CD14-positive monocyte (primary cell): ENCODE measurements at regions not wholly inside any gene's neighbourhood (a gene's known extent, or its start where the extent isn't known, plus 50 kb on each side); places are given as distances from the start of the nearest gene placed in this dataset.

Experiments
- DNase-seq, 3 donors: peaks; one replicate each; pipeline ENCODE4 v3.0.0-alpha.2; 2011 to 2022
- H2AFZ ChIP-seq: 2 replicates; pipeline ENCODE4 v1.6.0; 2012; ENCODE audit warnings: mild to moderate bottlenecking, low read depth, low read length, inconsistent platforms; ENCODE audit not compliant: insufficient read depth, poor library complexity, severe bottlenecking
- H3K27ac ChIP-seq, 2 donors: 1 replicate in 1 of 2; 2 replicates in 1 of 2; pipeline ENCODE4 v1.5.1; 2012 to 2013; ENCODE audit warnings: low read length in 2 of 2, control low read depth in 1 of 2, inconsistent platforms in 1 of 2, low read depth in 1 of 2, mild to moderate bottlenecking in 1 of 2
- H3K27me3 ChIP-seq, 2 donors: one replicate each; pipeline versions ENCODE4 v1.6.0 to v1.6.1; 2011 to 2013; ENCODE audit warnings: low read length in 2 of 2; ENCODE audit not compliant: control insufficient read depth in 2 of 2, insufficient read depth in 2 of 2
- H3K36me3 ChIP-seq, 2 donors: replicated peaks in 1 of 2; 1 replicate in 1 of 2; 2 replicates in 1 of 2; pipeline versions ENCODE4 v1.5.1 to v1.6.1; 2012 to 2013; ENCODE audit warnings: low read length in 2 of 2, control low read depth in 1 of 2, inconsistent platforms in 1 of 2, mild to moderate bottlenecking in 1 of 2; ENCODE audit not compliant: insufficient read depth in 2 of 2, control insufficient read depth in 1 of 2
- H3K4me1 ChIP-seq, 2 donors: 1 replicate in 1 of 2; 2 replicates in 1 of 2; pipeline versions ENCODE4 v1.5.1 to v1.6.1; 2012 to 2013; ENCODE audit warnings: low read length in 2 of 2, control low read depth in 1 of 2, inconsistent platforms in 1 of 2, mild to moderate bottlenecking in 1 of 2, moderate library complexity in 1 of 2; ENCODE audit not compliant: insufficient read depth in 2 of 2, control insufficient read depth in 1 of 2
- H3K4me2 ChIP-seq: replicated peaks from 2 replicates; pipeline ENCODE3; 2012; ENCODE audit warnings: low read length, moderate library complexity, mild to moderate bottlenecking; ENCODE audit not compliant: poor library complexity, severe bottlenecking; ENCODE audit errors: extremely low read depth
- H3K4me3 ChIP-seq, 3 experiments: fragments of 200-600 bp in 1 of 3; sonication (generic) in 1 of 3; replicated peaks in 1 of 3; 1 replicate in 2 of 3; 2 replicates in 1 of 3; pipeline ENCODE4 v1.5.1; 2011 to 2013; ENCODE audit warnings: low read length in 3 of 3, mild to moderate bottlenecking in 3 of 3, control low read depth in 2 of 3, low read depth in 2 of 3, inconsistent platforms in 1 of 3, moderate library complexity in 1 of 3
- H3K79me2 ChIP-seq: 2 replicates; pipeline ENCODE4 v1.6.0; 2012; ENCODE audit warnings: mild to moderate bottlenecking, control low read depth, inconsistent platforms, low read length, moderate library complexity; ENCODE audit not compliant: insufficient read depth
- H3K9ac ChIP-seq: 2 replicates; pipeline ENCODE4 v1.6.0; 2017; ENCODE audit warnings: low read length, mild to moderate bottlenecking; ENCODE audit not compliant: insufficient read depth, poor library complexity, severe bottlenecking
- H3K9me3 ChIP-seq, 2 donors: replicated peaks in 1 of 2; 1 replicate in 1 of 2; 2 replicates in 1 of 2; pipeline versions ENCODE4 v1.5.1 to v1.6.1; 2012 to 2013; ENCODE audit warnings: low read length in 2 of 2, control low read depth in 1 of 2; ENCODE audit not compliant: control insufficient read depth in 1 of 2, insufficient read depth in 1 of 2
- H4K20me1 ChIP-seq: 2 replicates; pipeline ENCODE4 v1.6.0; 2012; ENCODE audit warnings: mild to moderate bottlenecking, low read length, control low read depth, moderate library complexity; ENCODE audit not compliant: insufficient read depth
- H3K27ac Mint-ChIP-seq, 7 donors: one replicate each; pipeline ENCODE4 v1.8.0; 2020; ENCODE audit warnings: mild to moderate bottlenecking in 7 of 7, mixed read lengths in 7 of 7, moderate library complexity in 6 of 7, inconsistent platforms in 2 of 7
- H3K27me3 Mint-ChIP-seq, 3 donors: one replicate each; pipeline ENCODE4 v1.8.0; 2021 to 2022; ENCODE audit warnings: low read depth in 3 of 3, mild to moderate bottlenecking in 3 of 3, mixed read lengths in 3 of 3, moderate library complexity in 3 of 3, inconsistent platforms in 1 of 3
- H3K36me3 Mint-ChIP-seq, 2 donors: one replicate each; pipeline ENCODE4 v1.8.0; 2020; ENCODE audit warnings: mixed read lengths in 2 of 2, inconsistent platforms in 1 of 2, mild to moderate bottlenecking in 1 of 2
- H3K4me1 Mint-ChIP-seq: one replicate; pipeline ENCODE4 v1.8.0; 2020; ENCODE audit warnings: mild to moderate bottlenecking, mixed read lengths
- H3K4me3 Mint-ChIP-seq, 2 donors: one replicate each; pipeline ENCODE4 v1.8.0; 2020; ENCODE audit warnings: mild to moderate bottlenecking in 2 of 2, mixed read lengths in 2 of 2, moderate library complexity in 1 of 2
- H3K9me3 Mint-ChIP-seq, 7 donors: one replicate each; pipeline ENCODE4 v1.8.0; 2020 to 2022; ENCODE audit warnings: mixed read lengths in 7 of 7, mild to moderate bottlenecking in 6 of 7, moderate library complexity in 6 of 7, inconsistent platforms in 2 of 7
- CTCF ChIP-seq: fragments of 200-600 bp; IDR thresholded peaks from one replicate; pipeline ENCODE4 v1.8.0; 2022; ENCODE audit warnings: antibody characterized with exemption, mild to moderate bottlenecking
- WGBS: methylation state at CpG from one replicate; pipeline ENCODE4 v1.1.5; 2013; ENCODE audit warnings: missing lambda C conversion rate; ENCODE audit not compliant: insufficient coverage; 5-methylcytosine and 5-hydroxymethylcytosine counted together
- intact Hi-C, 2 donors: fragments of 100-400 bp; cut with micrococcal nuclease; formaldehyde crosslinking; loops; one replicate each; pipeline versions ENCODE4 v1.15.0 to v1.15.1; 2023

- no peaks in the 10 kb centered on the region for H3K79me2 ChIP-seq
- Mint-ChIP-seq H3K4me3 (no peak overlapping the region), H3K27me3 (no peaks in the 10 kb centered on the region), H3K36me3 (peaks cover 0 to 3% of the 10 kb centered on the region in 2 donors), H3K27ac (peak overlapping the region; percentile 8 to 78 (median 49)), H3K9me3 (peaks cover 0 to 7% (median 1%) of the 10 kb centered on the region in 7 donors), H3K4me1 (peaks cover 51% of the 10 kb centered on the region)
- no peak for TF ChIP-seq CTCF
- H3K36me3 ChIP-seq = no peaks in the 10 kb centered on the region
- H3K9me3 ChIP-seq = no peaks in the 10 kb centered on the region
- no peak overlapping the region for H3K4me2 ChIP-seq
- DNase-seq = peak in 2 of 3 donors; percentile 31 to 44
- WGBS = no CpG with 5 or more reads among the region's 5 CpGs
- no peak overlapping the region for H3K9ac ChIP-seq
- no peaks in the 10 kb centered on the region for H4K20me1 ChIP-seq
- peaks cover 47 to 52% of the 10 kb centered on the region in 2 donors for H3K4me1 ChIP-seq
- peak overlapping the region in 1 of 2 donors; percentile 44 for H3K27ac ChIP-seq
- intact Hi-C loops = no loop called here
- H3K27me3 ChIP-seq = no peaks in the 10 kb centered on the region
- no peak overlapping the region for H2AFZ ChIP-seq
- H3K4me3 ChIP-seq = no peak overlapping the region
Observed at GRCh38 chr4:83172371-83172770, 57.8 kb upstream of the PLAC8 start.

GRCh38 chr4:83171436-83172039 lies 57.0 kb upstream of the PLAC8 start:
- peak overlapping the region; percentile 28 for H3K4me2 ChIP-seq
- Mint-ChIP-seq H3K27ac (peak overlapping the region; percentile 50 to 85 (median 67)), H3K4me3 (peak overlapping the region in 1 of 2 donors; percentile 20), H3K4me1 (peaks cover 56% of the 10 kb centered on the region), H3K36me3 (peaks cover 0 to 3% of the 10 kb centered on the region in 2 donors), H3K9me3 (peaks cover 0 to 8% (median 2%) of the 10 kb centered on the region in 7 donors), H3K27me3 (no peaks in the 10 kb centered on the region)
- DNase-seq = peak in 2 of 3 donors; percentile 42 to 59
- H3K4me3 ChIP-seq = peak overlapping the region in 1 of 3 experiments; percentile 13
- intact Hi-C loops = no loop called here
- H3K4me1 ChIP-seq = peaks cover 47 to 52% of the 10 kb centered on the region in 2 donors
- peak overlapping the region; percentile 44 to 59 for H3K27ac ChIP-seq
- no peaks in the 10 kb centered on the region for H3K9me3 ChIP-seq
- no peaks in the 10 kb centered on the region for H3K27me3 ChIP-seq
- TF ChIP-seq CTCF = no peak
- no peaks in the 10 kb centered on the region for H3K36me3 ChIP-seq
- H4K20me1 ChIP-seq = no peaks in the 10 kb centered on the region
- H2AFZ ChIP-seq = no peak overlapping the region
- no peaks in the 10 kb centered on the region for H3K79me2 ChIP-seq
- no peak overlapping the region for H3K9ac ChIP-seq
- no CpG with 5 or more reads among the region's 2 CpGs for WGBS
